ENCODE measurements at regions not wholly inside any gene's neighbourhood (a gene's known extent, or its start where the extent isn't known, plus 50 kb on each side); places are given as distances from the start of the nearest gene placed in this dataset.

DNA sequence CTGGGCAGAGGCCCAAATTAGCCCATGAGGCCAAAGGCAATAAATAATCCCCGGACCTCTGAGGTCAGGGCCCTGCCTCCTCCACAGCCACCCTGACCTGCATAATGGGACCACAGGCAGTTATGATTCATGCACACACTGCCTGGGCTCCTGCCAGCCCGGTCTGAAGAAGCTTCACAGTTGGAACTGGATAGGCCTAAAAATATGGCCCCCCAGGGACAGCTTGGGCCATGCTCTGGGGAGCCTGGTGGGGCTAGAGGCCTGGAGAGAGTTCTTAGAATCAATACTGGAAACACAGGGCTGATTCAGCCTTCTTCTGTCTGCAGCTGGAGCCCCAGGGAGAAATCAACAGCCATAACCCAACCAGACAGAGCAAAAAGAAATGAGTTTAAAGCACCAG lies 112.8 kb upstream of the CADM1 start:
- TF ChIP-seq, protein P1, sequence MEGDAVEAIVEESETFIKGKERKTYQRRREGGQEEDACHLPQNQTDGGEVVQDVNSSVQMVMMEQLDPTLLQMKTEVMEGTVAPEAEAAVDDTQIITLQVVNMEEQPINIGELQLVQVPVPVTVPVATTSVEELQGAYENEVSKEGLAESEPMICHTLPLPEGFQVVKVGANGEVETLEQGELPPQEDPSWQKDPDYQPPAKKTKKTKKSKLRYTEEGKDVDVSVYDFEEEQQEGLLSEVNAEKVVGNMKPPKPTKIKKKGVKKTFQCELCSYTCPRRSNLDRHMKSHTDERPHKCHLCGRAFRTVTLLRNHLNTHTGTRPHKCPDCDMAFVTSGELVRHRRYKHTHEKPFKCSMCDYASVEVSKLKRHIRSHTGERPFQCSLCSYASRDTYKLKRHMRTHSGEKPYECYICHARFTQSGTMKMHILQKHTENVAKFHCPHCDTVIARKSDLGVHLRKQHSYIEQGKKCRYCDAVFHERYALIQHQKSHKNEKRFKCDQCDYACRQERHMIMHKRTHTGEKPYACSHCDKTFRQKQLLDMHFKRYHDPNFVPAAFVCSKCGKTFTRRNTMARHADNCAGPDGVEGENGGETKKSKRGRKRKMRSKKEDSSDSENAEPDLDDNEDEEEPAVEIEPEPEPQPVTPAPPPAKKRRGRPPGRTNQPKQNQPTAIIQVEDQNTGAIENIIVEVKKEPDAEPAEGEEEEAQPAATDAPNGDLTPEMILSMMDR (IDR thresholded peaks at IDR 0.05), result no peak
- H3K27me3 Mint-ChIP-seq (ENCODE audit: low read depth in 2 of 2), result peaks cover 0 to 4% of the 10 kb centered on the region in 2 donors
- no peaks in the 10 kb centered on the region for H3K4me1 Mint-ChIP-seq
- H3K36me3 ChIP-seq (ENCODE audit: control insufficient read depth, insufficient read depth, low read length), result no peaks in the 10 kb centered on the region
- H3K27ac Mint-ChIP-seq, result no peak overlapping the region
- no peak for ATAC-seq
- no peak overlapping the region for H3K4me3 ChIP-seq (ENCODE audit: low read length)
- H3K4me1 ChIP-seq (ENCODE audit: control insufficient read depth, insufficient read depth, low read length), result no peaks in the 10 kb centered on the region
- no peaks in the 10 kb centered on the region for H3K9me3 Mint-ChIP-seq
- no peak overlapping the region for H3K27ac ChIP-seq (ENCODE audit: low read length)
- no peak for DNase-seq
- H3K36me3 Mint-ChIP-seq, result no peaks in the 10 kb centered on the region
- intact Hi-C loops (cut with micrococcal nuclease), result no loop called here
- H3K4me3 Mint-ChIP-seq, result no peak overlapping the region
- WGBS (ENCODE audit: insufficient coverage), result 0% methylated on average over 2 of the region's 2 CpGs
- H3K9me3 ChIP-seq (ENCODE audit: control insufficient read depth, insufficient read depth, low read length), result no peaks in the 10 kb centered on the region
- no peaks in the 10 kb centered on the region for H3K27me3 ChIP-seq (ENCODE audit: control insufficient read depth, insufficient read depth, low read length)

DNA sequence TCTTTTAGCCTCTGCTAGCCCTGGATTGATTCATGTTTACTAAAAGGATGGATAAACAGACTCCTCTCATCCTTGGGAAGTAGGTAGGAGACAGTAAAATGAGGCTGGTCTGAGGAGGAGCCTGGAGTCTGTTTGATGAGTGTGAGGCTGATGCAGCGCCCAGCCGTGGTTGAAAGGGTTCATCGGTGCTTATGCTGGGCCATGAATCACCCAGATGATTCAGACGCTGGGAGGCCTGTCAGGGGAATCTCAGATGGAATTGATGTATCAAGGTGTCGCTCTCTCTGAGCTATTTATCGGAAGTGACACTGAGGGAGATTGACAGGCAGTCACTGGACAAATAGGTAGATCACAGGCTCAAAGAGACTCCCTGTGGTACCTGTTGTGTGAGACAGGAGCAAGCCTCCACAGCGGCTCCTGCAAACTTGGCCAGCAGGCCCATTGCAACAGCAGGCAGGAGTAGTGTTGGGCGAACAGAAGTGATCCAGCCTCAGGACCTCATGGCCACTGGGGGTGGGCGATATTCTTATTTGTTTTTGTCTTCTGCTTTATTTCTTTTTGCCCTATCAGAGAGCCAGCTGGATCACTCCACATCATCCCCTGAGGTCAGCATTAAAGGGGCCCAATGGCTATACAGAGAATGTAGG lies 109.9 kb upstream of the CADM1 start:
- 80% methylated on average over 9 of the region's 9 CpGs for WGBS (ENCODE audit: insufficient coverage)
- no peaks in the 10 kb centered on the region for H3K36me3 Mint-ChIP-seq
- Histone ChIP-seq H3K27me3 (ENCODE audit: control insufficient read depth, insufficient read depth, low read length) (no peaks in the 10 kb centered on the region), H3K36me3 (ENCODE audit: control insufficient read depth, insufficient read depth, low read length) (no peaks in the 10 kb centered on the region), H3K9me3 (ENCODE audit: control insufficient read depth, insufficient read depth, low read length) (no peaks in the 10 kb centered on the region), H3K4me1 (ENCODE audit: control insufficient read depth, insufficient read depth, low read length) (no peaks in the 10 kb centered on the region), H3K4me3 (ENCODE audit: low read length) (no peak overlapping the region), H3K27ac (ENCODE audit: low read length) (no peak overlapping the region)
- H3K9me3 Mint-ChIP-seq, result no peaks in the 10 kb centered on the region
- peaks cover 0 to 2% of the 10 kb centered on the region in 2 donors for H3K27me3 Mint-ChIP-seq (ENCODE audit: low read depth in 2 of 2)
- no peak overlapping the region for H3K27ac Mint-ChIP-seq
- no peak for ATAC-seq
- intact Hi-C loops (cut with micrococcal nuclease), result no loop called here
- TF ChIP-seq, protein P1 (IDR thresholded peaks at IDR 0.05), result no peak
- no peak overlapping the region for H3K4me3 Mint-ChIP-seq
- DNase-seq, result no peak
- no peaks in the 10 kb centered on the region for H3K4me1 Mint-ChIP-seq

DNA sequence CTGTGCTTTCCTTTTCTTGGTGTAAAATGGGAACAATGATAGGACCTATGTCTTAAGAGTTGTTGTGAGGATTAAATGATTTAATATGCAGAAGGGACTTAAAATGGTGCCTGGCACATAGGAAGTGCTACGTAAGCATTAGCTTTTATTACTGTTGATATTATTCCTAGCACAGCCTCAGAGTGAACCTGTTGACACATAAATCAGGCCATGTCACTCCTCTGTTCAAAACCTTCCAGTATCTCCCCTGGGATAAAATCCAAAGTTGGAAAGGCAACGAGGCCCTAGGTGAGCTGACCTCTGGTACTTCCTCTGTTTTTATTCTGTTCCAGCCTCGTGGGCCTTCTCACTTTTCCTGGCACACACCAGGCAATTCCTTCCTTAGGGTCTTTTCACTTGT lies 108.8 kb upstream of the CADM1 start:
- H3K36me3 Mint-ChIP-seq, result no peaks in the 10 kb centered on the region
- H3K27me3 Mint-ChIP-seq (ENCODE audit: low read depth in 2 of 2), result peaks cover 0 to 2% of the 10 kb centered on the region in 2 donors
- DNase-seq (no peak), ATAC-seq (no peak)
- Histone ChIP-seq H3K9me3 (ENCODE audit: control insufficient read depth, insufficient read depth, low read length) (no peaks in the 10 kb centered on the region), H3K27ac (ENCODE audit: low read length) (no peak overlapping the region), H3K4me3 (ENCODE audit: low read length) (no peak overlapping the region), H3K27me3 (ENCODE audit: control insufficient read depth, insufficient read depth, low read length) (no peaks in the 10 kb centered on the region), H3K36me3 (ENCODE audit: control insufficient read depth, insufficient read depth, low read length) (no peaks in the 10 kb centered on the region), H3K4me1 (ENCODE audit: control insufficient read depth, insufficient read depth, low read length) (no peaks in the 10 kb centered on the region)
- H3K27ac Mint-ChIP-seq, result no peak overlapping the region
- intact Hi-C loops (cut with micrococcal nuclease), result no loop called here
- no peaks in the 10 kb centered on the region for H3K9me3 Mint-ChIP-seq
- TF ChIP-seq, protein P1 (IDR thresholded peaks at IDR 0.05), result no peak
- WGBS (ENCODE audit: insufficient coverage), result 52% methylated on average over 3 of the region's 3 CpGs
- H3K4me3 Mint-ChIP-seq, result no peak overlapping the region
- no peaks in the 10 kb centered on the region for H3K4me1 Mint-ChIP-seq
